Caco-2 (cell line): ENCODE measurements at regions not wholly inside any gene's neighbourhood (a gene's known extent, or its start where the extent isn't known, plus 50 kb on each side); places are given as distances from the start of the nearest gene placed in this dataset.
A peak's percentile ranks its signal among the peaks of the same experiment; 100 is the strongest.

Source experiments
- BruUV-seq: library from RNA; stranded (reverse); fragments of 400-500 nt; replicated peaks from 2 replicates; lab custom pipeline; 2021; lab: Mats Ljungman, UMichigan
- CTCF ChIA-PET: fragments of 300-600 bp; sonication (Branson Sonifier 250); formaldehyde crosslinking; loops from one replicate; lab custom pipeline; 2022; ENCODE audit warnings: antibody characterized with exemption; lab: Charles Lee
- POLR2A ChIA-PET: fragments of 300-600 bp; sonication (Branson Sonifier 250); formaldehyde crosslinking; loops from one replicate; lab custom pipeline; 2022; ENCODE audit warnings: antibody characterized with exemption; lab: Charles Lee
- DNase-seq, 2 experiments: peaks; one replicate each; pipeline versions ENCODE4 v3.0.0 to v3.0.0-alpha.2; 2020 to 2022
- H3K27me3 ChIP-seq: replicated peaks from 2 replicates; pipeline ENCODE4 v1.6.0; 2011; ENCODE audit warnings: low read length; ENCODE audit not compliant: control insufficient read depth, insufficient read depth
- H3K36me3 ChIP-seq: 2 replicates; pipeline ENCODE4 v1.5.1; 2011; ENCODE audit warnings: low read length; ENCODE audit not compliant: control insufficient read depth, insufficient read depth
- H3K4me1 ChIP-seq: fragments of 250-450 bp; sonication (Bioruptor Pico); 2 replicates; pipeline ENCODE4 v1.5.1; 2020; ENCODE audit warnings: mild to moderate bottlenecking
- H3K4me3 ChIP-seq: 2 replicates; pipeline ENCODE4 v1.5.1; 2011; ENCODE audit warnings: low read depth, mild to moderate bottlenecking, control low read depth, low read length
- H3K9me3 ChIP-seq: fragments of 250-450 bp; sonication (Bioruptor Pico); 2 replicates; pipeline ENCODE4 v1.5.1; 2020; ENCODE audit warnings: mild to moderate bottlenecking, moderate library complexity
- H3K27ac Mint-ChIP-seq: one replicate; pipeline ENCODE4 v1.8.0; 2022; ENCODE audit warnings: mixed read lengths; ENCODE audit not compliant: unreplicated experiment
- H3K27me3 Mint-ChIP-seq: one replicate; pipeline ENCODE4 v1.8.0; 2022; ENCODE audit warnings: mixed read lengths; ENCODE audit not compliant: insufficient read depth, unreplicated experiment
- H3K36me3 Mint-ChIP-seq: one replicate; pipeline ENCODE4 v1.8.0; 2022; ENCODE audit warnings: mild to moderate bottlenecking, mixed read lengths; ENCODE audit not compliant: insufficient read depth, unreplicated experiment
- H3K4me1 Mint-ChIP-seq: one replicate; pipeline ENCODE4 v1.8.0; 2022; ENCODE audit warnings: low read depth, mixed read lengths; ENCODE audit not compliant: unreplicated experiment
- H3K4me3 Mint-ChIP-seq: one replicate; pipeline ENCODE4 v1.8.0; 2022; ENCODE audit warnings: mild to moderate bottlenecking, moderate library complexity, mixed read lengths; ENCODE audit not compliant: unreplicated experiment
- H3K9me3 Mint-ChIP-seq: one replicate; pipeline ENCODE4 v1.8.0; 2022; ENCODE audit warnings: mixed read lengths; ENCODE audit not compliant: unreplicated experiment
- CTCF ChIP-seq, 2 experiments: fragments of 200-600 bp in 1 of 2; IDR thresholded peaks; 1 replicate in 1 of 2; 2 replicates in 1 of 2; pipeline versions ENCODE4 v1.5.1 to v1.8.0; 2011 to 2022; ENCODE audit warnings: antibody characterized with exemption in 1 of 2, control low read depth in 1 of 2, inconsistent platforms in 1 of 2, low read depth in 1 of 2, low read length in 1 of 2, mild to moderate bottlenecking in 1 of 2, moderate library complexity in 1 of 2; ENCODE audit not compliant: insufficient read depth in 1 of 2, severe bottlenecking in 1 of 2, unreplicated experiment in 1 of 2
- intact Hi-C: fragments of 100-400 bp; cut with micrococcal nuclease; formaldehyde crosslinking; loops from one replicate; pipeline ENCODE4 v1.10.0; 2022; ENCODE audit not compliant: unreplicated experiment

GRCh38 chr2:200746301-200746700 lies 65.4 kb upstream of the BZW1 start:
- H3K4me1 Mint-ChIP-seq, result peaks cover 37% of the 10 kb centered on the region
- DNase-seq, result no peak
- H3K36me3 Mint-ChIP-seq, result peaks cover 17% of the 10 kb centered on the region
- Histone ChIP-seq H3K27me3 (no peaks in the 10 kb centered on the region), H3K36me3 (no peaks in the 10 kb centered on the region; the same call in 1 of the 2 replicates), H3K4me3 (no peak overlapping the region), H3K9me3 (no peaks in the 10 kb centered on the region), H3K4me1 (peaks cover 64% of the 10 kb centered on the region)
- no peaks in the 10 kb centered on the region for H3K27me3 Mint-ChIP-seq
- H3K9me3 Mint-ChIP-seq, result no peaks in the 10 kb centered on the region
- CTCF ChIA-PET, result interaction anchor here (0.7 to 0.8 kb wide), 2 partner anchors 10 to 33 kb away, joined by 4 to 6 read pairs; no protein-coding TSS in a partner anchor
- TF ChIP-seq CTCF (IDR thresholded peaks at IDR 0.05; ENCODE audit: insufficient read depth in 1 of 2, low read depth in 1 of 2, low read length in 1 of 2, severe bottlenecking in 1 of 2, unreplicated experiment in 1 of 2), result no peak
- no peak overlapping the region for H3K4me3 Mint-ChIP-seq
- peak overlapping the region; percentile 90 for H3K27ac Mint-ChIP-seq
- intact Hi-C loops, result loop anchor here (5.0 kb wide), 1 partner anchor 34 kb away; no protein-coding TSS in a partner anchor
- BruUV-seq, result no TSS peak
- POLR2A ChIA-PET, result no interaction called here

GRCh38 chr2:200747668-200748618 lies 63.8 kb upstream of the BZW1 start:
- Histone ChIP-seq H3K27me3 (no peaks in the 10 kb centered on the region), H3K4me1 (peaks cover 50% of the 10 kb centered on the region), H3K4me3 (no peak overlapping the region), H3K36me3 (no peaks in the 10 kb centered on the region; the same call in 1 of the 2 replicates), H3K9me3 (no peaks in the 10 kb centered on the region)
- TSS peak; percentile 72 for BruUV-seq
- peaks cover 32% of the 10 kb centered on the region for H3K4me1 Mint-ChIP-seq
- H3K36me3 Mint-ChIP-seq, result peaks cover 11% of the 10 kb centered on the region
- no peak for TF ChIP-seq CTCF (IDR thresholded peaks at IDR 0.05; ENCODE audit: insufficient read depth in 1 of 2, low read depth in 1 of 2, low read length in 1 of 2, severe bottlenecking in 1 of 2, unreplicated experiment in 1 of 2)
- peak overlapping the region; percentile 63 for H3K4me3 Mint-ChIP-seq
- intact Hi-C loops, result loop anchor here (1.0 to 5.0 kb wide), 4 partner anchors 8 to 64 kb away; no protein-coding TSS in a partner anchor
- ChIA-PET CTCF (interaction anchor here (0.8 to 2.1 kb wide), 7 partner anchors 9 to 63 kb away, joined by 3 to 15 read pairs (median 7); partner anchors contain the start of gene BZW1), POLR2A (interaction anchor here (0.6 to 1.6 kb wide), 10 partner anchors 9 to 429 kb away, joined by 3 to 20 read pairs (median 5); partner anchors contain the start of genes BZW1, CLK1 and KCTD18)
- no peaks in the 10 kb centered on the region for H3K27me3 Mint-ChIP-seq
- peak overlapping the region; percentile 90 for H3K27ac Mint-ChIP-seq
- DNase-seq, result peak; percentile 77 to 87
- H3K9me3 Mint-ChIP-seq, result no peaks in the 10 kb centered on the region

- peaks cover 50% of the 10 kb centered on the region for H3K4me1 ChIP-seq
- peaks cover 11% of the 10 kb centered on the region for H3K36me3 Mint-ChIP-seq
- no peak for DNase-seq
- H3K27me3 Mint-ChIP-seq, result no peaks in the 10 kb centered on the region
- BruUV-seq, result no TSS peak
- no peak overlapping the region for H3K4me3 ChIP-seq
- ChIA-PET CTCF (interaction anchor here (1.2 to 2.1 kb wide), 3 partner anchors 8 to 36 kb away, joined by 7 to 15 read pairs (median 8); no protein-coding TSS in a partner anchor), POLR2A (interaction anchor here (0.5 to 1.6 kb wide), 5 partner anchors 8 to 443 kb away, joined by 4 to 20 read pairs (median 7); partner anchors contain the start of genes BZW1 and KCTD18)
- no peaks in the 10 kb centered on the region for H3K27me3 ChIP-seq
- no peaks in the 10 kb centered on the region for H3K36me3 ChIP-seq
- intact Hi-C loops, result loop anchor here (1.0 to 5.0 kb wide), 4 partner anchors 8 to 64 kb away; no protein-coding TSS in a partner anchor
- TF ChIP-seq CTCF (IDR thresholded peaks at IDR 0.05; ENCODE audit: insufficient read depth in 1 of 2, low read depth in 1 of 2, low read length in 1 of 2, severe bottlenecking in 1 of 2, unreplicated experiment in 1 of 2), result no peak
- peak overlapping the region; percentile 63 for H3K4me3 Mint-ChIP-seq
- H3K9me3 Mint-ChIP-seq, result no peaks in the 10 kb centered on the region
- peaks cover 36% of the 10 kb centered on the region for H3K4me1 Mint-ChIP-seq
- H3K27ac Mint-ChIP-seq, result peak overlapping the region; percentile 90
- no peaks in the 10 kb centered on the region for H3K9me3 ChIP-seq
These were observed 62.9 kb upstream of the BZW1 start for GRCh38 chr2:200748779-200749178.
